GM19351 (cell line): ENCODE measurements at regions not wholly inside any gene's neighbourhood (a gene's known extent, or its start where the extent isn't known, plus 50 kb on each side); places are given as distances from the start of the nearest gene placed in this dataset.
"Not testable (repeated sequence)": the region's sequence is repeated elsewhere in the genome, so short reads cannot be mapped to it uniquely, and the experiment has no call there.

ENCODE experiments used
- ATAC-seq: cut with Tn5 transposase; IDR thresholded peaks from one replicate; pipeline ENCODE4 v1.9.1; 2021; ENCODE audit warnings: mild to moderate bottlenecking, moderate library complexity; ENCODE audit not compliant: unreplicated experiment

GRCh38 chr7:25431956-25432450 is 203.7 kb upstream of the NPVF start:
- ATAC-seq: no peak

DNA sequence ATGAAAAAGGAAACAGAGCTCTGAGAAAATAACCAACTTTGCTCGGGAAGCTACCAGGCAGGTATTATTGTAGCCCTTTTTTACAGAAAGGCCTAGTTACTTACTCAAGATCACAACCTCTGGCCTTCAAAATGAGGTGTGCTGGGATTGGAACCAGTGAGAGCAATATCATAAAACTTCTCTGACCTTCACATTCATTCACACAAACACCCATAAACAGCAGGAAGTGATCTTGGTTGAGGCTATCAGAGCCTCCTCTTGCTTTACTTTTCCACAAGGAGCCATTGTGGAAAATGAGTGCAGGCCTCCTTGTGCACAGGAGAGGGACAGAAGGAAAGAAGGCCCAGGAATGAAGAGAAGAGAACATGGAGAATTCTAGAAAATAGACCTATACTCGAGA is 204.5 kb upstream of the NPVF start:
- no peak for ATAC-seq

- no peak for ATAC-seq
These were observed 208.1 kb upstream of the NPVF start for GRCh38 chr7:25436413-25436812.

DNA sequence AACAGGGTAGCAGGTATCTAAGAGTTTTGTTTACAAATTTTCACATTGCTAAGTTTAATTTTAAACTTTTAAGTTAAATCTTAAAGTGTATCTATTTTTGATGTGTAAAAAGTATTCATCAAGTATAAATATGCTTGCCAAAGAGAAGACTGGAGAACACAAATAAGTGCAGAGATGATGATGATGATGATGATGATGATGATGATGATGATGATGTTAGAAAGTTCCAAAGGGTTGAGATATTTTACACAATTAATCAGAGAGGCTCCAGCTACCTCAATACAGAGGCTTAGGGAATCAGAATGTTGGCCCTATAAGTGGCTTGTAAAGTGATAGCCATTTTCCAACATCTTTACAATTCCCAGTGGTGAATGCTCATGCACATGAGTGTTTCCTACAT is 209.0 kb upstream of the NPVF start:
- ATAC-seq: no peak

DNA sequence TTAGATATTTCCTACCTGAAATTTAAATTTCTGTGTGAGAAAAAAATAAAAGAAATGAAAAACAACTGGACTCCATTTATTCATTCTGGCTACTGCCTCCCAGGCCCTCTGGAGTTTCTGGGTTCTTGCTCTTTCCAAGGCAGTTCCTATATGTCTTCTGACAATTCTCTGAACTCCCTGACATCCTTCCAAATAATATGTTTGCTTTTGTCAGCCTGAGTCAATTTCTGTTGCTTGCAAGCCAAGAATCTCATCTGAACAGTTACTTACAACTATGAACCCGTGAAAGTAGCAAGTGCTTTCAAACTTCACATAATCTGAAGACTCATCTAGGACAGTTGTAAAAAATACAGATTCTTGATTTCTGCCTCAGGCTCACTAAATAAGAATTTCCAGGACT is 216.7 kb upstream of the NPVF start:
- no peak for ATAC-seq

DNA sequence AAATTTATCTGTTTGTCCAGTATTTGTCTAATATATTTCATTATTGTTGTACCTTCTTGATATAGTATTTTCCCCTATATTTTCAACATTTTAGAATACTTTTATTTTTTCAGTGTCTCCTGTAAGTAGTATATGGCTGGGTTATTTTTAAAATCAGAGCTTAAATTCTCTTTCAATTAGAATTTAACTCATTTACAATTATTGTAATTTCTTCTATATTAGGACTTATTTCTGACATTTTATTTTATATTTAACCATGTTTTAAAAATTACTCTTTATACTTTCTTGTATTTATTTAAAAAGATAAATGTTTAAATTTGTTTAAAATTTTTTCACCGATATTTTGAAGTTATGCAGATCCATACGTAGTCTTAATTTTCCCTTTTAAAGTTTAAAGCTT is 220.0 kb upstream of the NPVF start:
- no peak for ATAC-seq

GRCh38 chr7:25454020-25454419 is 225.7 kb upstream of the NPVF start:
- no peak for ATAC-seq

- ATAC-seq: no peak
These were observed 226.3 kb upstream of the NPVF start for GRCh38 chr7:25454562-25455041.

DNA sequence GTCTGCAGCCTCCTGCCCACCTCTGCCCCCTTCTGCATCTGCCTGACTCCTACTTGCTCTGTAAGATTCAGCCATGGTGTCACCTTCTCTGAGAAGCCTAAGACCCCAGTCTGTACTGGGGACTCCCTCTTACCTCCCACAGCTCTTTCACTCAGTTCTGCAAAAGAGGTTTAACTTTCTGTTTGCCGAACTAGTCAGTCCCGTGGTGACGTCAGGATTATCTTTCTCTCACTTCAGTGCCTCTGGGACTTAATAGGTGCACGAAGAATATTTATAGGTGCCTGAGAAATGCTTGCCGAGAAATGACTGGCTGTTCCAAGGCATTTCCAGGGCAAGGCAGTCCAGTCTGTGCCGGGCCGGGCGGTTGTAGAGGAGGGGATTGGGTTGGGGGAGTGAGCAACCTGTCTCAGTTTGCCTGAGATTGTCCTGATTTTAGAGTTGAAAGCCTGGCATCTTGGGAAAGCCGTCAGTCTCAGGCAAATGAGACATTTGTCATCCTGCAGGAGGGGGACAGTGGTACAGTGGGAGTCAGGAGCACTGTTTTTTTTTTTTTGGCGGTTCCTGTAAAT is 227.5 kb upstream of the NPVF start:
- no peak for ATAC-seq

DNA sequence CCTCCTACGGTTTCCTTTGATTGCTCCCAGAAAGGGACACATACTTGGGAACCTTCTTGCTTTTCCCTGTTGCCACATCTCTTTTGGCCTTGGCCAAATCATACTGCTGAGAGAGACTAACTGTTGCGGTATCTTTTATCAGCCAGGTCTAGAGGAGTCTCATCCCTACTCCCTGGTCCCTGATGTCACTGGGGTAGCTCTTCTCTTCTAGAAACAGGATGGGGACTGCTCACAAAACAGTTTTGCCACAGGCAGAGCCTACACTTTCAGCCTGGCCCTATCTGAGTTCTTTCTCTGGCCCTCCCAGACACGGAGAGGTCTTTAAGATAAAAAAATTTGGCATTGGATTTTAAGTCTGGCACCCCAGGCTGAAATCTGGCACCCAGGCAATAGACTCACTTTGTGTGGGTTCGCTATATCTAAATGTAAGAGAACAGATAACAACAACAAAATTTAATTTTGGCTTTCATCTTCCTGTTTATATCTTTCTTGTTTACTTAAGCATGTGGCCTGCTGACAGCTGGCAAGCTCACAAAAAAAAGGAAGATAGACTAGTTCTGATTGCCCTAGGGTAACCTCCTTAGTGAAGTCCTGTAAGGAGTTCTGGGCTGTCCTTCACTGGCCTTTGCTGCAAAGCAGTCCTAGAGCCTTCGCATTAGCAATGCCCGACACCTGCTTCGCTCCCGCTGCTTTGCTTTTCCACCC is 228.3 kb upstream of the NPVF start:
- no peak for ATAC-seq

DNA sequence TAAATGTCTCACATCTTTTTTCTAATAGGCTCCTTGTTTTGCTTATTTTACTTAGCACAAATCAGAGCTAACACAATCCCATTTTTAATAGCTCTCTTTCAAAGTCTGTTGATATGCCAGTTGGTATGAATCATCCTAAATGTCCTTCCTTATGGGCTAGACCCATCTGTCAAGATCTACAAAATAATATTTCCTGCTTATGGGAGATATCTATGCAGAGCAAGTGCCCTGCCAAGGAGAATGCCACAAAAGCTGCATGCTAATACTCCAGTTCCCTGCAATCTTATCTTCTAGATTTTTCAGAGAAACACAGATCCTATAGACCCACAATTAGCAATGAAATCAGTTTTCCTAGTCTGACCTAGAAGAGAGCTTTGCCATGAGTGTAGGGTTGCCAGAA is 230.8 kb upstream of the NPVF start:
- ATAC-seq: no peak

DNA sequence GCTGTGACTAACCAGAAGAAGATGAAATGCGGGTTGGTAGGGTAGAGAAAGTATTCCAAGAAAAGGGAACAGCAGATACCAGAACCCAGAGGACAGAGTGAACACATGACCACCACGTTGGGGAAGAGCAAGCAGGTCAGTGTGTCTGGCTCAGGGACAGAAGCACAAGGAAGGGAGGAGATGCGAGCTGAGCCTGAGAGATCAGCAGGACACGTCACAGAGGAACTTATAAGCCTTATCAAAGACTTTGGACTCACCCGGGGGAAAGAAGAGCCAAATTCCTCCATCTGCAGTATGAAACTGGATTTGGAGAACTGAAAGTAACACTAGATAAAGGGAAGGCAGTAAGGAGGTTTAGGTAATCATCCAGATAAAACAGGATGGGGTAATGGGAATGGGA is 232.1 kb upstream of the NPVF start:
- no peak for ATAC-seq

GRCh38 chr7:25469669-25470068 is 241.4 kb upstream of the NPVF start:
- ATAC-seq: no peak

DNA sequence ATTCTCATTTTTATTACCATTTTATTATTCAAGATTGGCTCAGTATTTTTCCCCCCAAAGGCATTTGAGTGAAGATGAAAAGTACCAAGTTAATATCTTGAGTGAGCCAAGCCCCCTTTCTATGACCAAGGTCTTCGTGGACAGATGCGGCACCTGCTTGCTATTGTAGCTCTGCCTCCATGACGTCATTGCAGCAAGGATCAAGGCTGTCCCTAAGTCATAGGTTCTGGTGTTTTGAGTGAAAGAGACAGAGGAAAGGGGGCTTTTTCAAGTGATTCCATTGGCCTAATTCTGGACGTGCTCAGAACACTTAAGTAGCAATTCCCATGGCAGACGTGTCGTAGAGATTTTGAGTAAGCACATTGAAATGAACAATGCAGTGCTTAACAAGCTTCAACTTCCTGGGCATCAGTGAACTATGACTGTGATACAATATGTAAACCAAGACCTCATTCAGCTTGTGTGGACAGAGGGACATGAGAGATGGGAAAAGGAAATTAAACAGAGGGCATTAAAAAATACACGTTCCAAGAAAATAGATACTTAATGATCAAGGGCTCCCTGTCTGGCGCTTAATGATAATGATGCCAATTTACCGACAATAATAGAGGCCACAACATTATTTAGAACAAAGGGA is 248.7 kb upstream of the NPVF start:
- ATAC-seq: no peak

DNA sequence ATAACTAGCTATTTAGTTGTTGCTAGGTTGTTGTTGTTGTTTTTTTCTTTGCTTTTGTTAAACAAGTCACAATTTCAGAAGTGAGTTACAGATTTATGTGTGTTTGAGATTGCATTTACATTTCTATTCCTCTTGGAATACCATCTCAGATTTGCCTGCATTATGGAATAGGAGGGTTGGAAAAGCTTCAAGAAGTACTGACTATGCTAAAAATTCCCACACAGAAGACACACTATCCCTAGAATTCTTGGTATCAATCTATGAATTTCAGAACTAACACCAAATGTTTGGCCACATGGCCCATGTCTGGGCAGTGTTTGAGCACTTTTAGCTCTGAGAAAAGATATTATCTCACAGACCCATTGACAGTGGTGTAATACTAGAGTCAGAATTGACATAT is 249.9 kb upstream of the NPVF start:
- ATAC-seq: not testable (repeated sequence)

DNA sequence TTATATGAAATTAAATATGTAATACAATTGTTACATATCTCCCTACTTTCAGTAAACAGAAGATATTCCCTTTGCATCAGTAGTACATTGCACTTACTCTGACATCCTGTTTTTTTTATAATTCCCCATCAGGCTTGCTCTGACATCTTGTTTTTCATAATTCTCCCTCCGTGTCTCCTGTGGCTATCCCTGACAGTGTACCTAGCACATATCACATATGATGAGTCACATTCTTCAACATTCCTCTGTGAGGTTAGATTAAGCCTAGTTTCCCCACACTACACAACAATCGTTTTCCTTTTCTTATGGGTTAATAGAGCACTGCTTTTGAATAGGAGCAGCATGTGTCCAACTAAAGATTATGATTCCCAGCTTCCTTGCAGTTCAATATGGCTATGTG is 250.6 kb upstream of the NPVF start:
- no peak for ATAC-seq

- no peak for ATAC-seq
These were observed 253.6 kb upstream of the NPVF start for GRCh38 chr7:25481891-25482290.

DNA sequence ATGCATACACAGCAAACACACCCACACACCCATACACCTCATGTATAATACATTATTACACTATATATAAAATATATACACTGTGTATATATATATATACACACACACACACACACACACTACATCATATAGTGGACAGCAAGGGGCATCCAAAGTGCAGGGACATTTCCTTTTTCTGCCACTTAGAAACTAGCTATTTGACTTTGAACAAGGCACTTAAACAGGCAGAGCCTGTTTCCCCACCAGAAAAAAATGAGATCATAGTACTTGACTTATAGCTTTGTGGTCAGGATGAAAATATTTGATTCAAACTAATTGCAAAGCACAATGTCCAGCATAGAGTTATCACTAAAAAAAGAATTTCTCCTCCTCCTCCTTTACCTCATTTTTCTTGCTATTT is 254.3 kb upstream of the NPVF start:
- no peak for ATAC-seq

- no peak for ATAC-seq
These were observed 256.7 kb upstream of the NPVF start for GRCh38 chr7:25485026-25485425.

GRCh38 chr7:25486656-25487055 is 258.4 kb upstream of the NPVF start:
- no peak for ATAC-seq

GRCh38 chr7:25493805-25494366 is 265.6 kb upstream of the NPVF start:
- ATAC-seq: no peak

GRCh38 chr7:25494896-25495295 is 266.6 kb upstream of the NPVF start:
- no peak for ATAC-seq
